Immature natural killer cell (primary cell): ENCODE measurements at regions not wholly inside any gene's neighbourhood (a gene's known extent, or its start where the extent isn't known, plus 50 kb on each side); places are given as distances from the start of the nearest gene placed in this dataset.

ENCODE experiments used
- DNase-seq, 3 donors: peaks; one replicate each; pipeline ENCODE4 v3.0.0; 2022; ENCODE audit warnings: mixed read lengths in 1 of 3
- H3K27ac Mint-ChIP-seq, 6 donors: one replicate each; pipeline ENCODE4 v1.8.0; 2020; ENCODE audit warnings: mixed read lengths in 6 of 6, mild to moderate bottlenecking in 5 of 6, inconsistent platforms in 4 of 6, moderate library complexity in 3 of 6
- H3K27me3 Mint-ChIP-seq, 3 donors: one replicate each; pipeline ENCODE4 v1.8.0; 2020 to 2021; ENCODE audit warnings: low read depth in 3 of 3, mild to moderate bottlenecking in 3 of 3, mixed read lengths in 3 of 3, moderate library complexity in 3 of 3, inconsistent platforms in 1 of 3
- H3K36me3 Mint-ChIP-seq, 3 donors: one replicate each; pipeline ENCODE4 v1.8.0; 2020; ENCODE audit warnings: mixed read lengths in 3 of 3, inconsistent platforms in 2 of 3, mild to moderate bottlenecking in 2 of 3
- H3K4me1 Mint-ChIP-seq, 2 donors: one replicate each; pipeline ENCODE4 v1.8.0; 2020; ENCODE audit warnings: inconsistent platforms in 2 of 2, mild to moderate bottlenecking in 2 of 2, mixed read lengths in 2 of 2, moderate library complexity in 1 of 2
- H3K4me3 Mint-ChIP-seq, 5 donors: one replicate each; pipeline ENCODE4 v1.8.0; 2020; ENCODE audit warnings: mild to moderate bottlenecking in 5 of 5, mixed read lengths in 5 of 5, inconsistent platforms in 3 of 5, moderate library complexity in 3 of 5
- H3K9me3 Mint-ChIP-seq, 6 donors: one replicate each; pipeline ENCODE4 v1.8.0; 2020; ENCODE audit warnings: mild to moderate bottlenecking in 6 of 6, mixed read lengths in 6 of 6, inconsistent platforms in 4 of 6, moderate library complexity in 3 of 6

DNA sequence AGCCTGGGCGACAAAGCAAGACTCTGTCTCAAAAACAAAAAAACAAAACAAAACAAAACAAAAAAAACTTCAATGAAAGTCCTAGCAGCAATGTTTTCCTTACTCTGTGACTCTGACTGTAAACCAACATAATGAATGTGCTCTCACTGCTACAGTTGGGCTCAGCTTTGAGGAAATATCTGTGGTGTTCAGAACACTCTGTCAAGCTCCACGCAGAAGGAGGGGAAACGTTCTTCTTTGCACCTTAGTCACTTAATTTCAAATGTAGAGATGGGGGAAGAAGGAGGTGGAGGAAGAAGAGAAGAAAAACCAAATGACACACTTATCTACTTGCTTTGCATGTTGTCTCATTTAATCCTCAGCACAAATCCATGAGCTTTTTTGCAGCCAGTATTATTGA is 107.1 kb upstream of the UBE3A start:
- H3K36me3 Mint-ChIP-seq = no peaks in the 10 kb centered on the region

GRCh38 chr15:25545017-25545416 is 106.2 kb upstream of the UBE3A start:
- Mint-ChIP-seq H3K36me3 (peaks cover 0 to 4% (median 0%) of the 10 kb centered on the region in 3 donors), H3K27ac (no peak overlapping the region), H3K27me3 (peaks cover 0 to 2% (median 2%) of the 10 kb centered on the region in 3 donors), H3K9me3 (peaks cover 0 to 41% (median 13%) of the 10 kb centered on the region in 6 donors), H3K4me1 (no peaks in the 10 kb centered on the region), H3K4me3 (no peak overlapping the region)
- DNase-seq = no peak

More for the DNA sequence above, 107.1 kb upstream of the UBE3A start:
- no peak overlapping the region for H3K4me3 Mint-ChIP-seq
- H3K4me1 Mint-ChIP-seq = no peaks in the 10 kb centered on the region
- no peak overlapping the region for H3K27ac Mint-ChIP-seq
- H3K9me3 Mint-ChIP-seq = peaks cover 0 to 38% (median 12%) of the 10 kb centered on the region in 6 donors
- H3K27me3 Mint-ChIP-seq = peaks cover 0 to 2% (median 2%) of the 10 kb centered on the region in 3 donors
- no peak for DNase-seq

DNA sequence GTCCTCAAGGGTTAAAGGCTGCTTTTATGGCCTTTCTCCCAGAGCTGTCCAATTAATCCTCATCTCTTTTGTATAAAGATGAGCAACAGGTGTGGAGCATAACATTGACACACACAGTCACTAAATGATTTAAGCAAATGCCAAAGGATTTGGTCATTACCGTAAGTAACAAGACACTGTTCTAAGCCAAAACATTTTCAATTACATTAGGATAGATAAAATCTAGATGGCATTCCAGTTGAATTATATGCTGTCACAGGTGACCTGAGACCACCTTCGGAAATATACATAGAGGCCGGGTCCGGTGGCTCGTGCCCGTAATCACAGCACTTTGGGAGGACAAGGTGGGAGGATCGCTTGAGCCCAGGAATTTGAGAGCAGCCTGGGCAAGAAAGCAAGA is 105.3 kb upstream of the UBE3A start:
- Mint-ChIP-seq H3K36me3 (peaks cover 0 to 4% (median 0%) of the 10 kb centered on the region in 3 donors), H3K9me3 (peaks cover 0 to 33% (median 11%) of the 10 kb centered on the region in 6 donors), H3K27me3 (peaks cover 0 to 2% (median 1%) of the 10 kb centered on the region in 3 donors), H3K4me3 (no peak overlapping the region), H3K27ac (no peak overlapping the region), H3K4me1 (no peaks in the 10 kb centered on the region)
- no peak for DNase-seq

GRCh38 chr15:25543196-25543595 is 104.4 kb upstream of the UBE3A start:
- Mint-ChIP-seq H3K4me3 (no peak overlapping the region), H3K27ac (no peak overlapping the region), H3K27me3 (peaks cover 0 to 2% (median 0%) of the 10 kb centered on the region in 3 donors), H3K36me3 (peaks cover 0 to 4% (median 0%) of the 10 kb centered on the region in 3 donors), H3K9me3 (peaks cover 0 to 28% (median 8%) of the 10 kb centered on the region in 6 donors), H3K4me1 (no peaks in the 10 kb centered on the region)
- DNase-seq = no peak

DNA sequence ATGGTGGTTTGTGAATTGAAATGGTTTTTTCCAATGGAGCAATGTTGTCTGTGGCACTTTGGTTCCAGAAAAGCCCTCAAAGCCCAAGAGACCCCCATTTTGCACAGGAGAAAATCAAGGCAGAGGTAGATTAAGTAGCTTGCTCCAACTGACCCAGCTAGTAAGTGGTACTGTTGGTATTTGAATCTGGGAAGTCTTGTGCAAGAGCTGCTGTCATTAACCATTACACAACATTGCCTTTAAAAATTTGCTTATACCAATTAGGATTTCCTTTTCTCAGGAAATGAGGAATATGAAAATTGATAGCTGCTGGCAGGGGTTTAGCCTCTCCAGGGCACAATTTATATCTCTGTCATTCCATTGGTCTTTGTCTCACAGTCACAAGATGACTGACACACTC is 102.4 kb upstream of the UBE3A start:
- DNase-seq = no peak
- peaks cover 0 to 4% (median 0%) of the 10 kb centered on the region in 3 donors for H3K36me3 Mint-ChIP-seq
- no peak overlapping the region for H3K27ac Mint-ChIP-seq
- no peak overlapping the region for H3K4me3 Mint-ChIP-seq
- peaks cover 0 to 2% (median 2%) of the 10 kb centered on the region in 3 donors for H3K27me3 Mint-ChIP-seq
- H3K4me1 Mint-ChIP-seq = no peaks in the 10 kb centered on the region
- peaks cover 0 to 37% (median 9%) of the 10 kb centered on the region in 6 donors for H3K9me3 Mint-ChIP-seq

DNA sequence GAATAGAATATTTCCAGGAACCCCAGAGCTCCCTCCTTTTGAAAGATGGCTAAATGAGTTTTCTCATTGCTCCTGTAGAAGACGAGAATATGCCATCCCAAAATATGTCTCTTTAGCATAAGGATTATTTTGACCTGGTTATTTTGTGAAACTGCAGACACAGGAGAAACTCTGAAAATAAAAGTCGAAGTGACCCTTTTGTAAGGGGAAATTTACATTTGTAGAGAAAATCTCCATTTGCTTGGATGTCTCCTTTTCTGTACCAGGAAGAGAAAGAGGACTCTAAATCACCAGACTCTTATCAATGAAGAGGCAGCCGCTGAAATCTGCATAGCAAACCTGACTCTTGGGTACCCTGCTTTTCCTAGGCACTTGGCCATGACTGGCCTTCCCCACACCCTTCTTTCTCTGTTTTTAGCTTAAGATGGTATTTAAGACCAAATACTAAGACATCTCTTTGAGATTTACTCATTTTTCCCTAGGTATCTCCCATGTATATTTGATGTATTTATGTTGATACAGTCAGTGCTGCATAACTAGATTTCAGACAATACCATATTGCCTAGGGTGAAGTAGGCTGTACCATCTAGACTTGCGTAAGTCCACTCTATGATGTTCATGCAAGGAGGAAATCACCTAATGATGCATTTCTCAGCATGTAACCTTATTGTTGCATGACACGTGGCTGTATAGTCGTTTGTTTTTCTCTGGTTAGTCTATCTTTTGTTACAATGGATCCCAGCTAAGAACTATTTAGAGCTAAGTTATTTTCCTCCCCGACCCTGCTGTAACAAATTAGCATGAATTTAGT is 98.2 kb upstream of the UBE3A start:
- Mint-ChIP-seq H3K4me3 (no peak overlapping the region), H3K4me1 (no peaks in the 10 kb centered on the region), H3K36me3 (peaks cover 0 to 4% (median 0%) of the 10 kb centered on the region in 3 donors), H3K9me3 (peaks cover 0 to 40% (median 8%) of the 10 kb centered on the region in 6 donors), H3K27ac (no peak overlapping the region), H3K27me3 (peaks cover 0 to 2% (median 0%) of the 10 kb centered on the region in 3 donors)
- DNase-seq = no peak

GRCh38 chr15:25535866-25536265 is 97.0 kb upstream of the UBE3A start:
- peaks cover 0 to 4% (median 0%) of the 10 kb centered on the region in 3 donors for H3K36me3 Mint-ChIP-seq
- no peak for DNase-seq
- H3K9me3 Mint-ChIP-seq = peaks cover 0 to 49% (median 11%) of the 10 kb centered on the region in 6 donors
- H3K27me3 Mint-ChIP-seq = peaks cover 0 to 2% (median 0%) of the 10 kb centered on the region in 3 donors
- no peak overlapping the region for H3K4me3 Mint-ChIP-seq
- no peak overlapping the region for H3K27ac Mint-ChIP-seq
- no peaks in the 10 kb centered on the region for H3K4me1 Mint-ChIP-seq

GRCh38 chr15:25534293-25534692 is 95.5 kb upstream of the UBE3A start:
- Mint-ChIP-seq H3K9me3 (peaks cover 8 to 62% (median 14%) of the 10 kb centered on the region in 6 donors), H3K4me3 (no peak overlapping the region), H3K36me3 (no peaks in the 10 kb centered on the region), H3K27ac (no peak overlapping the region), H3K27me3 (peaks cover 0 to 3% (median 2%) of the 10 kb centered on the region in 3 donors), H3K4me1 (no peaks in the 10 kb centered on the region)
- no peak for DNase-seq

GRCh38 chr15:25532269-25533140 is 93.7 kb upstream of the UBE3A start:
- H3K4me1 Mint-ChIP-seq = no peaks in the 10 kb centered on the region
- H3K4me3 Mint-ChIP-seq = no peak overlapping the region
- no peak overlapping the region for H3K27ac Mint-ChIP-seq
- H3K27me3 Mint-ChIP-seq = peaks cover 0 to 4% (median 2%) of the 10 kb centered on the region in 3 donors
- H3K36me3 Mint-ChIP-seq = peaks cover 0 to 3% (median 2%) of the 10 kb centered on the region in 3 donors
- DNase-seq = no peak
- peaks cover 11 to 54% (median 18%) of the 10 kb centered on the region in 6 donors for H3K9me3 Mint-ChIP-seq

DNA sequence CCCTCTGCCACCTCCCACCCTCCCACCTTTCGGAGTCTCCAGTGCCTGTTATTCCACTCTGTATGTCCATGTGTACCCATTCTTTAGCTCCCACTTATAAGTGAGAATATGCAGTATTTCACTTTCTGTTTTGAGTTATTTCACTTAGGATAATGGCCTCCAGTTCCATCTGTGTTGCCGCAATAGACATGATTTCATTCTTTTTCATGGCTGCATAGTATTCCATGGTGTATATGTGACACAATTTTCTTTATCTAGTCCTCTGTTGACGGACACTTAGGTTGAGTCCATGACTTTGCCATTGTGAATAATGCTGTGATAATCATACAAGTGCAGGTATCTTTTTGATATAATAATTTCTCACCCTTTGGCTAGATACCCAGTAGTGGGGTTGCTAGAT is 91.0 kb upstream of the UBE3A start:
- Mint-ChIP-seq H3K36me3 (peaks cover 0 to 3% (median 3%) of the 10 kb centered on the region in 3 donors), H3K27ac (no peak overlapping the region), H3K4me1 (no peaks in the 10 kb centered on the region), H3K27me3 (peaks cover 0 to 4% (median 0%) of the 10 kb centered on the region in 3 donors), H3K9me3 (peaks cover 9 to 54% (median 16%) of the 10 kb centered on the region in 6 donors), H3K4me3 (no peak overlapping the region)
- no peak for DNase-seq

DNA sequence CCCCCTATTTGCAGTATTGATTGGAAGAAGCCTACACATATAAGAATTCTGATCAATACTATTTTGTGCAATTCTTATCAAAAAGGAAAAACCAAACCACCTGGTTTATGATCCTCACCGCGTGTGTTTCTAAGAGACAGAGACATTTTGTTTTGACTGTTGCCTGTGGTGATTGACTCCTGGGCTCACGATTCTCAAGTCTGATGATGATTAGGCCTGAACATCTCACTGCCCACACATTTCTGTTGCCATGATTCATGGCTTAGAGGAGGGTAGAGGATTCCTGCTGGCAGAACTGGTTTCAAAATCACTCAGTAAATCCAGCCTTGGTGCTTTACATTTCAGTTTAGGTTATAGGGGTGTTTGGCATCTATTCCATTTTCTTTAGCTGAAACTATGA is 88.3 kb upstream of the UBE3A start:
- no peak for DNase-seq
- H3K4me3 Mint-ChIP-seq = no peak overlapping the region
- H3K36me3 Mint-ChIP-seq = peaks cover 0 to 7% (median 3%) of the 10 kb centered on the region in 3 donors
- peaks cover 0 to 4% (median 0%) of the 10 kb centered on the region in 3 donors for H3K27me3 Mint-ChIP-seq
- H3K27ac Mint-ChIP-seq = no peak overlapping the region
- peaks cover 13 to 62% (median 35%) of the 10 kb centered on the region in 6 donors for H3K9me3 Mint-ChIP-seq
- no peaks in the 10 kb centered on the region for H3K4me1 Mint-ChIP-seq

- no peak for DNase-seq
- H3K4me1 Mint-ChIP-seq = no peaks in the 10 kb centered on the region
- no peak overlapping the region for H3K4me3 Mint-ChIP-seq
- H3K9me3 Mint-ChIP-seq = peaks cover 15 to 67% (median 43%) of the 10 kb centered on the region in 6 donors
- H3K27me3 Mint-ChIP-seq = peaks cover 0 to 4% (median 2%) of the 10 kb centered on the region in 3 donors
- peaks cover 0 to 7% (median 3%) of the 10 kb centered on the region in 3 donors for H3K36me3 Mint-ChIP-seq
- no peak overlapping the region for H3K27ac Mint-ChIP-seq
Measured at GRCh38 chr15:25525741-25526140, 86.9 kb upstream of the UBE3A start.

GRCh38 chr15:25515633-25516032 is 76.8 kb upstream of the UBE3A start:
- Mint-ChIP-seq H3K27me3 (peaks cover 2 to 5% (median 2%) of the 10 kb centered on the region in 3 donors), H3K4me3 (no peak overlapping the region), H3K4me1 (no peaks in the 10 kb centered on the region), H3K27ac (no peak overlapping the region), H3K9me3 (peaks cover 0 to 6% (median 3%) of the 10 kb centered on the region in 6 donors), H3K36me3 (no peaks in the 10 kb centered on the region)
- no peak for DNase-seq
